PFSK-1 (cell line): ENCODE measurements at regions not wholly inside any gene's neighbourhood (a gene's known extent, or its start where the extent isn't known, plus 50 kb on each side); places are given as distances from the start of the nearest gene placed in this dataset.

Source experiments
- FOXP2 ChIP-seq: optimal IDR thresholded peaks from 2 replicates; pipeline ENCODE3; 2011; ENCODE audit warnings: borderline replicate concordance, control low read depth, inconsistent platforms; ENCODE audit not compliant: insufficient read depth; ENCODE audit errors: extremely low read length, extremely low read depth
- POLR2AphosphoS5 ChIP-seq: IDR thresholded peaks from 2 replicates; pipeline ENCODE4 v1.6.1; 2012; ENCODE audit warnings: low read depth, mild to moderate bottlenecking, control low read depth, low read length, moderate library complexity
- REST ChIP-seq, 2 experiments: IDR thresholded peaks; 2 replicates each; pipeline versions ENCODE4 v1.6.1 to v1.8.0; 2011 to 2012; ENCODE audit warnings: low read depth in 2 of 2, low read length in 2 of 2, control low read depth in 1 of 2, inconsistent platforms in 1 of 2, mild to moderate bottlenecking in 1 of 2, moderate library complexity in 1 of 2; ENCODE audit not compliant: insufficient read depth in 1 of 2
- SIN3A ChIP-seq: IDR thresholded peaks from 2 replicates; pipeline ENCODE4 v1.6.1; 2012; ENCODE audit warnings: mild to moderate bottlenecking, low read length, moderate library complexity, borderline replicate concordance; ENCODE audit not compliant: insufficient read depth
- TAF1 ChIP-seq: IDR thresholded peaks from 2 replicates; pipeline ENCODE4 v1.6.1; 2012; ENCODE audit warnings: low read length, control low read depth, borderline replicate concordance; ENCODE audit not compliant: insufficient read depth

GRCh38 chr1:221939607-221940006, 197.7 kb upstream of the DUSP10 start:
- no peak for TF ChIP-seq SIN3A
- no peak for TF ChIP-seq REST (IDR thresholded peaks at IDR 0.05; ENCODE audit: insufficient read depth in 1 of 2, low read depth in 2 of 2, low read length in 2 of 2)
- no peak for TF ChIP-seq FOXP2
- no peak for TF ChIP-seq POLR2AphosphoS5
- no peak for TF ChIP-seq TAF1

GRCh38 chr1:221937155-221937953, 195.5 kb upstream of the DUSP10 start:
- TF ChIP-seq FOXP2 (no peak), REST (IDR thresholded peaks at IDR 0.05; ENCODE audit: insufficient read depth in 1 of 2, low read depth in 2 of 2, low read length in 2 of 2) (no peak), SIN3A (no peak), POLR2AphosphoS5 (no peak), TAF1 (no peak)

GRCh38 chr1:221933814-221934213, 191.9 kb upstream of the DUSP10 start:
- no peak for TF ChIP-seq FOXP2
- TF ChIP-seq POLR2AphosphoS5, result no peak
- TF ChIP-seq REST (IDR thresholded peaks at IDR 0.05; ENCODE audit: insufficient read depth in 1 of 2, low read depth in 2 of 2, low read length in 2 of 2), result no peak
- TF ChIP-seq TAF1, result no peak
- no peak for TF ChIP-seq SIN3A

GRCh38 chr1:221926441-221926840, 184.6 kb upstream of the DUSP10 start:
- TF ChIP-seq REST (IDR thresholded peaks at IDR 0.05; ENCODE audit: insufficient read depth in 1 of 2, low read depth in 2 of 2, low read length in 2 of 2) (no peak), FOXP2 (no peak), POLR2AphosphoS5 (no peak), SIN3A (no peak), TAF1 (no peak)
